Stimulated activated CD4-positive, alpha-beta T cell treated with anti-CD3 and anti-CD28 coated beads, TNF-alpha, amount 100 ng/mL, for 24 hours (primary cell): ENCODE measurements at regions not wholly inside any gene's neighbourhood (a gene's known extent, or its start where the extent isn't known, plus 50 kb on each side); places are given as distances from the start of the nearest gene placed in this dataset.

ENCODE experiments used
- DNase-seq, 3 experiments: peaks; one replicate each; pipeline ENCODE4 v3.0.0-alpha.2; 2020; ENCODE audit warnings: low read depth in 3 of 3

DNA sequence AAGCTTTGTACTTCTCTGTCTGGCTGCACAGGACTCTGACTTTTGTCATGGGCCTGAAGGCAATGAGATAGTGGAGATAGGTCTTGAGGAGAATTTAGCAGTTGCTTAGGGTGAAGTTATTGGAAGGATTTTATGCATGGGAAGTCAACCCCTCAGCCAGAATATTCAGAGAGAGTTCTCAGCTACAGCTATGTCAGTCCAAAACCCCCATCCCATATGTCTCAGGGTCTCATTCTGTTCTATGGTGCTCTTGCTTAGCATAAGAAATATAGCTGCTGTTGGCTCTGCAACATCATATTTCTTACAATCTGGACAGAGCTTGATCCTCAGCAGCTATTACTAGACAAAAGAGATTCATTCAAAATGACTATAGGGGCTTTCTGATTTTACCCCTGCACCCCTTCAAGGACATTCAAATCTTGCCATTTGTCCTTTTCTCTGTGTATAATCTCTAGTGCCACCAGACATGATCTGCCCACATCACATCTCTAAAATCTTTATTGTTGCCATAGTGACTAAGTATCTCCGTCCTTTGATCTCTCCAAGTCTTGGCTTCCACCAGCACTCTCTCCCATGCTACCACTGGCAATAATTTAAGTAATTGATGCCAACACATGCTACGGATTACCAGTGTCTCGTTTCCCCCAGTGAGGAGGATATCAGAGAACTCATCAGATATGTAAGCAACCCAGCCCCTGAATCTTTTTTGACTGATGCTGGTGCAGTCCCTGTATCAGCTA, 327.1 kb upstream of the ISX start:
- no peak for DNase-seq

DNA sequence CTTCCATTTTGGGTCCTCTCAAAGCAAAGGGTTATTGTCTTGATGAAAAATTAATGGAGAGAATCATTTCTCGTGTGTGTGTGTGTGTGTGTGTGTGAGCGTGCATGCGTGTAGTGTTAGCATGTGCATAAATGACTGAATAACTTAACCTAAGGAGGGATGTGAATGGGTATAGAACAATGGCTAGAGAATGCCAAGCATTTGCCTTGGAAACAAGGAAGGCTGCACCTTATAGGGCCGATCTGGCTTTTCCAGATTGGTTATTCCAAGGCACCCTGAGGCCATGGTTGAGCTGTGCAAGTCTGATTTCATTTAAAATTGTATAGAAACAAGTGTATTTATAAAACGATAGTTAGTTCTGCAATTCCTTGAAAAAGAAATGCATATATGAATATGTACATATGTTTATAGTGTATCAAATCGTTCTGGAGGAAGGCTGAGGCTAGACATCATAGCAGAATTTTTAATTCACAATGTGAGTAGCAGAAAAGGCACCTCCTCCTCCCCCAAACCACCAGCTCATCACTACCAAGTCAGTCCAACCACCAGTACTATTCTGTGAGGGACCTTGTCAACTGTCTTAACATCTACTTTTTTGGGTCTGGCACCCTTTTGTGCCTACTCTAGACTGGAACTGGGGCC, 322.7 kb upstream of the ISX start:
- no peak for DNase-seq

DNA sequence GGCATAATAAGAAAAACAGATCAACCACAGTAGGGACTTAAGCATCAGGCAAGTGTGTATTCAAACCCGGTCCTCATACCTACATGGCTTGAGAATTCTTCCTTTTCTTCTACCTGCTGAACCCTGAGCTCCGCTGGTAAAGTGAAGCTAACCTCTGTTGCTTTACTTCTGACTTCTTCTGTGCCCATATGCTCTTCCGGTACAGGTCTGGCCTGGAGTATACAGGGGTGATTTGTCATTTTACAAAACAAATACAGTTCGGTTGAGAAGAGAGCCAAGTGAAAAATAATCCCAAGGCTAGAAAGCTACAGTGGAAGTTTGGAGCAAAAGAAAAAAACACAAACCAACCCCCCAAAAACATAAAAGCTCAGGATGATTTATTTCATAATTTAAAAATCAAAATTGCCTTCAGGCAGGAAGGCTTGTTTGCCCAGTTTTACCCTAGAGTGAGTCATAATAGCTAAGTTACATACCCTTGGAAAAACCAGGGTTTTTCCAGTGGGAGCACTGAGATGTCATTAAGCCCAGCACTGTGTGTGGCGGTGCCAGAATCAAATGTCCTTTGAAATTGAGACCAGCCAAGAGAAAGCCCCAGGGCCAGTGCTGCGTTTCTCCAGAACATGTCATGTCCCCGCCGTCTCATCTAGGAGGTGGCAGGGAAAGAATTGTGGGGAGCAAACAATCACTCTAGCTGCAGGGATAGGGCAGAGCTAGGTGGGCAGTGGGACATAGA, 305.5 kb upstream of the ISX start:
- DNase-seq = no peak

DNA sequence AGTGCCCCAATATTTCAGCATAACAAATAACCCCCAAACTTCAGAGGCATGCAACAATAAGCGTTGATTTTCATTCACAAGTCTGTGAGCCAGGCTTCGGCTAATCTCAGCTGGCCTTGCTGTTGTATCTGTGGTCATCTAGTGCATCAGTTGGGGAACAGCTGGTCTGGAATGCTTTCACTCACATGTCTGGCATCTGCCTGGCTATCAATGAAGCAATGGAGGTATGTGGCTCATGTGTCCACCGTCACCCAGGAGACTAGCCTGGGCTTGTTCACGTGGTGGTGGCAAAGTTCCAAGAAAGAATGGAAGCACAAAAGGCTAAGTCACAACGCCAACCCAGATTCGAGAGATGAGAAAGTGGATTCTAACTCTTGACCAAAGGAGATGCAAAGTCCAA, 304.8 kb upstream of the ISX start:
- no peak for DNase-seq

DNA sequence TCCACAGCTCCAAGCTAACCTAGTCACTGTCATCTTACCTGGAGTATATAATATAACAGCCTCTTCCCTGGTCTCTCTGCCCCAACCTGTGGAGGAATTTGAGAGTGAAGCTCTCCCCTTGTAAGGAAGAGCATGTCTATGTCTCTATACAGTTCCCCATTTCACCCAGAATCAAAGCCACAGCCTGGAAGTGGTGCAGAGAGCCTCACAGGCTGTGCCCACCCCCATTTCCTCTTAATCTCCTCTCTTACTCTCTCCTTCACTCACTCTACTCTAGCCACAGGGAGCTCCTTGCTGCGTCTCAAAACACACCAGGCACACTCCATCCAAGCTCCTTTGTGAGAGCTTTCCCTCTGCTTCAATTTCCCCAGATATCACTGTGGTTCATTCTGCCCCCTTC, 302.5 kb upstream of the ISX start:
- no peak for DNase-seq

DNA sequence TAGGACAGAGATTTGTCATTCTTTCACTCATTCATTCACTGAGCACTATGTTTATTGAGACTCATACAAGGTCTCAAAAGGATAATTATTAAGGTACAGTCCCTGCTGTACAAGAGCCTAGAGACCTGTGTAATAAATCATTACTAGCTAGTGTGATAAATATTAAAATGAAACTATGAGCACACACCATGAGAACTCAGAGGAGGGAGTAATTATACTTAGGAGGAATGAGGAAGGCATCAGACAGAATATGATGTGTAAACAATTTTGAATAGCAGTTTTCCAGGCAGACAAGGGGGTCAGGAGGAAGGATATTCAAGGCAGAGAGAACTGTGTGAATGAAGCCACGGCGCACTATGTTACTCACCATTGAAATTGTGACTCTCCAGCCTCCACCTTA, 300.8 kb upstream of the ISX start:
- DNase-seq = no peak

DNA sequence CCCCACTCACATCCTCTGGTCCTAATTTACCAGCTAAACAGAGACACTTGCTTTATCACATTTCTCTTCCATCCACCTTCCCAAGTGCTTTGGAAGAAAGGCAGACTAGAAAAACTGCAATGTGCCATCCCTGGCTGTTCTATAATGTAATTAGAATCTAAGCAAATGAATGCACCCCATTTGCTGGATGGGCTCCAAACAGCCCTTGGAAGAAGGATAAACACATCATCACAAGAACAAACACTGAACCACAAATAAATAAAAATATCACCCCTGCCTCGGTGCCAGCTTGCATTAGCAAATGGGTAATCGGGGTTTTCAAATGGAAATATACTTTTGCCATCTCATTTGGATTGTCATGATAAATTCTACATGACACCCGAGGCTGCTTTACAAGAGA, 296.6 kb upstream of the ISX start:
- no peak for DNase-seq

DNA sequence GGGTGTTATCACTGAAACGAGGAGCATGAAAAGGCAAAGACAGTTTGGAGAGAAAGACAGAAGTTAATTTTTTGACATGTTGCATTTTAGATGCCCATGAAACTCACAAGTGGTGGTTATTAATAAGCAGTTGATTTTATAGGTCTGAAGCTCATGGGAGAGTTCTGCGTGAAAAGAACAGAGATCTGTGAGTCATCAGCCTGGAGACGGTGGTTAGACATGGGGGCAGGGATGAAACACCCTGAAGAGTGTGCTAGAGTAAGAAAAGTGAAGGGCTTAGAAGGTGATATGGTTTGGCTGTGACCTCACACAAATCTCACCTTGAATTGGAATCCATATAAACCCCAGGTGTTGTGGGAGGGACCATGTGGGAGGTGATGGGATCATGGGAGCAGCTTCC, 289.1 kb upstream of the ISX start:
- no peak for DNase-seq

DNA sequence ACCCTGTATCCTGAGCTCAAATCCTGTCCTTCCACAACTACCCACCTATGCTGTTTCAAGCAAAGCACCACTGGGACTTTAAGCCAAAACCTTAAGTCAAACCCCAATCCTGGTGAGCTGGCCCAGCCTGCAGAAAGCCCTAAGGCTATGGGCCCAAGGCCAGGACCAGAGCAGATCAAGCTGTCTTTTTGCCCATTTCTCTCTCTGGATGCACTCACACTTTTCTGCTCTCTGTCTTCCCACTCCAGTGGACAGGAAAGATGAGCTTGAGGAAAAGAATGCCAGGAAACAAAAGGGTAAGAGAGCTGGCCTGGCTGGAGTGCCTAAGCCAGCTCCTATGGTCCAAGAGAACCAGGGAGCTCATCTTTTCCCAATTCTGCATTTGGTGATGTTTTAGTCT, 284.3 kb upstream of the ISX start:
- DNase-seq = no peak

DNA sequence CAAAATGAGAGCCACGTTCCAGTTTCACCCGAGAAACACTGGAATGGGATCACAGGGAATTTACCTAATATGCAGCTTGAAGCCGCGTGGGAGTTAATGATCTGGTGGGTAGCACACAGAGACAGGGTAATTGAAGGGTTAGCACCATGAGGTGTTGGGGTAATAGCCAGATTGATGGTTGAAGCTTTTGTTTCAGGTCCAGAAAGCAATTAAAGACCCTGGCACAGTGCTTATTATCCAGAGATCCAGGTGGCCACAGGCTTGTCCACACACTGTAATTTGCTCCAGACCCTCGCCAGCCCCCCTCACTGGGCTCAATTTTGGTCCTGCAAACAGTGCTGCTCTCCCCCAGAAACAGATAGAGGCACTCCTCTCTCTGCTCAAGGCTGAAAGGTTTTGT, 282.5 kb upstream of the ISX start:
- DNase-seq = no peak

DNA sequence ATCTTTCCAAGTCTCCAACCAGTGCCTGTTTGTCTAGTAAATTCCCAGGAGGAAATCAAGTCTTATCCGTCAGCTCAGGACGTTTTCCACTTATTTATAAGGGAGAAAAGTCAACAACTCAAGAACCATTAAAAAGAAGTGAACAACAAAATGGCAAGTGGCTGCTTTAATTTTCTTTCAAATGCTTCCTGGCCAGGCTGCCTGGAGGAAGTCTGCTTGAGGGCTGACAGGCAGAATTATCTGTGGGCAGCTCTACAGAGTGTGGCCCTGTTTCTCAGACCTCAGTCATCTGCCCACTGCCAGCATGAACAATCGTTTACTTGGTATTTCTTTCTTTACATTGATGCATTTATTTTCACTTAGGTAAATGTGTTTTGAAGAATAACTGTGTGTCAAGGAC, 281.9 kb upstream of the ISX start:
- no peak for DNase-seq

DNA sequence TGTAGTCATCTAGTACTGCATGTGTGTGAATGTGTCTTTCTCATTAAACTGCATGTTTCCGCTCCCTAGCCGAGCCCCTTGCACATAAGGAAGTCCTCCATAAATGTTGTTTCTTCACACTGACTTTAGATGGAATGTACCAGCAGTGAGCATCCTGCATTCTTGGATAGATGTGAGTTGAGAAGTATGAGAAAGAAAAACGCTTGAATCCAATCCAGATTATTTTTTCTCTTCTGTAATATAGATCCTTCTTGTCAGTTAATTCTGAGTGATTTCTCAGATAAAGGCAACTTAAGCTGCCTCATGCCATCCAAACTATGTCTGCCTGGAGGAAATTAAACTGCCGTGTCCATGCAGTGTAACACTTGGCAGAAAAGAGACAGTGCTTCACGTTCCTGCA, 268.1 kb upstream of the ISX start:
- DNase-seq = no peak

DNA sequence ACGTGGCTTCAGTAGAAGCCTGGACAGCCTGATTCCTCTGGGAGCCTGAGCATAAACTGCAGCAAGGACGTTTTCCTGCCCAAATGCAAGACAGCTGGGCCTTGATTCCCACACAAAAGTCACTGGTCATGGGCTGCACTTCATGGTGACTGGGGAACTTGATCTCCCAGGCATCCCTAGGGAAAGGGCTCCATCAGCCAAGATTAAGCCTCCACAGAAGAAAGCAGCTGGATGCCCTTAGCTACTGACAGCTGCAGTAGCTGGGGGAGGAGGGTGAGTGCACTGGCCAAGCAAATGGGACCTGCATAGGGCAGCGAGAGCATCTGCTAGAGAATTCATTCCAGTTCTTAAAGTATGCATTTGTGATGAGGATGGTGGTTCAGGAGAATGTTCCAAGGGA, 267.4 kb upstream of the ISX start:
- no peak for DNase-seq

DNA sequence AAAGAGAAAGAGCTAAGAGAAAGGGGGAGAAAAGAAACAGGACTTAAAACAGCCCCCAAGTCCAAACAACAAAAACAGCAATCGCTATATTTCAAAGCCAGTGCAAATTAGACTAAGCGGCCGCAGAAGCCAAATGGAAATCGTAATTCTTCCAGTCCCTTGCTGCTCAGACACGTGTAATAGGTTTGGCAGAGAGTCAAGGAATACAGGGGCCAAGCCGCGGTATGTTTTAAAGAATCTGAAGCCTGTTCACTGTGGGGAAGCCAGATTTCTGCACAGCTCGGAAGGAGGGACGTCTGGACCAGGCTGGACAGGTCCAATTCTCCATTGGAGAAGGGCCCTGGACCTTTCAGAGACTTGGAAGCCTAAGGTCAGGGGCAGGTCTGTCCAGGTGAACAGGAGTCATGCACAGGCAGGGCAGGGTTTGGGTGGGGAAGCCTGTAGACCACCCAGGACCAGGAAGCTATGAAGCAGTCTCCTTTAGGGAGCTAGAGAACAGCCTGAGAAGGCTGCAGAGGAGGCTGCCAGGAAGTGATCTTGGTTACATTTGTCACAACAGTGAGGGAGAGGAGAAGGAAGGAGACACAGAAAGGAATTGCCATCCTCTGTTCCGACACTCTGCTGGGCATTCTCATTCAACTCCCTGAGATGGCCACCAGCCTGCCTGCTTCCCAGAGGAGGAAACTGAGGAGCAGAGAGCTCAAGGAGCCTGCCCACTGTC, 265.5 kb upstream of the ISX start:
- DNase-seq = no peak

DNA sequence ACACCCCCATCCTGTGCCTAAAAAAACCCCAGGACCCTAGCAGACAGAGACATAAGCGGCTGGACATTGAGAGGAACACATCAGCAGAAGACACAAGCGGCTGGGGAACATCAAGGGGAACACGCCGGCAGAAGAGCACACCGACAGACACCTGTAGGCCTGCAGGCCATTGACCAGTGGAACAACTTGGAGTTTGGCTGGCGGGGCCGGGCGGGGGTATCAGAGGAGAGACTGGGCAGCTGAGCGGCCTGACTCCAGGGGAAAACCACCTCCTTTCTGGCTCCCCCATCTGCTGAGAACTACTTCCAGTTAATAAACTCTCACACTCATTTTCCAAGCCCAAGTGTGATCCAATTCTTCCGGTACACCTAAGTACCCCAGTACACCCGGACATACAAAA, 264.7 kb upstream of the ISX start:
- DNase-seq = no peak

DNA sequence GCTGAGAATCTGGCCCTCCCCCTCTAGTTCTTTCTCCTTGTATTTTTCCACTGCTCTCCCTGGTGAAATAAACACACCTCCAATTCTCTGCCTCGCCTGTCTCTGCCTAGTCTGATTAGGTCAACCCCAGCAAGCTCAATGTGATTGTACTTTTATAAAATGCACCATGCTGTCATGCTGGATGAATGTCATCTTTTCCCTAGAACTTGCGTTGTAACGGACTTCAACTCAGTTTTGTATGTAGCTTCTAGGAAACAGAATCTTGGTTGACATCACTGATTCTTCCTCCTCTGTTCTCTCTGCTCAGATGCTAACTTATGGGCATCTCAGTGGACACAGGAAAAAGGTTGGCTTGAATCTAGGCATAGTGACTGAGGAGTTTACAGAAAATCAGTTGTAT, 261.9 kb upstream of the ISX start:
- DNase-seq = no peak

DNA sequence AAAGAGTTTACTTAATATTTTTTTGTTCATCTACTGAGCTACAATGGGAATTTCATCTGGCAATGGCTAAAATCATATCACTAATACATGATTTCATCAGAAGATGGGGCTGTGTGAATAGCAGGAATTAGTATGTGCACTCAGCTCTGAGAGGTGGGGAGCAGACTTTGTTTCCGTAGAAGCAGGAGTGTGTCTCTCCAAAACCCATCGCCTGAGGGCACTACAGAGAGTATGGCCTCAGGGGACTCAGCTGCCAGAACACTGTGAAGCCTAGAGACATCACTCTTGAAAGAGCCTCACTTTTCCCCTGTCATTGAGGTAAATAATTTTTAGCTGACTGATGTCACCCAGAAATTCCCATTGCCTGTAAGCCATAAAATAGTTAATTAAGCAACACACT, 261.4 kb upstream of the ISX start:
- no peak for DNase-seq

DNA sequence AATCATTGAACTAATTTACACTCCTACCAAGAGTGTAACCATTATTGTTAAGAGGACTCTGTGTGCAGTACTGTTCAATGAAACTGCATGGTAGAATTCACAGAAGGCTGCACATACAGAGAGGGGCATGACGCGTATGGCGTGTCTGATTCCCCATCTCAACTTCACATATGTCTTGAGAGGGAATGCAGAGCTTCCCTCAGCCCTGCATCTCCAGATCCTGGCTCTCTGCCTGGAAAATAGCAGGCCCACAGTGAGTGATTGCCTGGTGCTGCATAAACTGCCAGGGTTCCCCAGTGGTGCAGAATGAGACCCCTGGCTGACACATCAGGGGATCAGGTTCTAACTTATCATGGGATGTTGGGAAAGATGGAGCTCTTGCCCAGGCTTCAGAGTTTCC, 260.2 kb upstream of the ISX start:
- no peak for DNase-seq

DNA sequence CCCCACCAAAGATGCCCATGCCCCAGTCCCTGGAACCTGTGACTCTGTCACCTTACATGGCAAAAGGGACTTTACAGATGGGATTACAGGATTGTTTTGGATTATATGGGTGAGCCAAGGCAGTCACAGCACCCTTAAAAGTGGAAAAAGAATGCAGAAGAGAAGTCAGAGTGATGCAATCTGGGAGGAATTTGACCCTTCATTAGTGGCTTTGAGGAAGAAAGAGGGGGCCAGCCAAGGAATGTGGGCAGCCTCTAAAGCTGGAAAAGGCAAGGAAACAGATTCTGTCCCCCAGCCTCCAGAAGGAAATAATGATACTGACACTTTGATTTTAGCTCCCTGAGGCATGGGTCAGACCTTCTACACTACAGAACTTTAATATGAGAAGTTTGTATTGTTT, 257.3 kb upstream of the ISX start:
- no peak for DNase-seq

DNA sequence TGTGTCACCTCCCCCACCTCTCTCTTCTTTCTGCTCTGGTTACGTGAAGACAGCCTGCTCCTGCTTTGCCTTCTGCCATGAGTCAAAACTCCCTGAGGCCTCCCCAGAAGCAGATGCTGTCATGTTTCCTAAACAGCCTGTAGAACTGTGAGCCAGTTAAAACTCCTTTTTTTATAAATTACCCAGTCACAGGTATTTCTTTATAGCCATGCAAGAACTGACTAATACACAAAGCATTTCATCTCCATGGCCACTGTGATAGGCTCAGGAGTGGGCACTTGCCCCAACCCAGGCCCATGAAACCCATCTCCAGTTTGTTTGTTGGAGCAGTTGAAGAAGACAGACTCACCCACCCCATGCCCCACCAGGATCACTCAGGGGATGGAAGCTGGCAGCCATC, 253.3 kb upstream of the ISX start:
- no peak for DNase-seq

DNA sequence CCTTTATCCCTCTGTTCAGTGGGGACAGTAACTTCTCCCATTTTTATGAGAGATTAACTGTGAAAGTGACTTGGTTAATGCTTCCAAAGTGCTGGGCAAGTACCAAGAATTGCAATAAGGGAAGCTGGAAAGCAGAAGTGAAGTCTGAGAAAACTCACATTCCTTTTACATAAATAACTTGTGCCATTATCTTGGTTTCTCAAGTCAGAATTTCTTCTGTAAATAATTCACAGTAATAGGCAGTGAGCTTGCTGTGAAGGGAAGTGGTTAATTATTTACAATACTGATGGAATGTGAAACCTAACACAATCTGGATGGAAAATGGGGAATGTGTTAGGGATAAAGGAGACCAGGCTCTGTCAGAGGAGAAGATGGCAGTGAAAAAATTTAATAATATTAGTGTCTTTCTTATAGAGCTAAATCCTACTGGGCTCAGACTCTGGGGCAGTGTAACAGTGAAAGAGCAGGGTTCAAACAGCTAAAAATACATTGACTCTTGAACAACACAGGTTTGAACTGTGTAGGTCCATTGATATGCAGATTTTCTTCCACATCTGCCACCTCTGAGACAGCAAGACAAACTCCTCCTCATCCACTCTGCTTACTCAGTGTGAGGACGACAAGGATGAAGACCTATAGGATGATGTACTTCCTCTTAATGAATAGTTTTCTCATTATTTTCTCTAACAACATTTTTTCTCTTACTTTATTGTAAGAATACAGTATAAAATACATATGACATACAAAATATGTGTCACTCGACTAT, 251.5 kb upstream of the ISX start:
- no peak for DNase-seq

DNA sequence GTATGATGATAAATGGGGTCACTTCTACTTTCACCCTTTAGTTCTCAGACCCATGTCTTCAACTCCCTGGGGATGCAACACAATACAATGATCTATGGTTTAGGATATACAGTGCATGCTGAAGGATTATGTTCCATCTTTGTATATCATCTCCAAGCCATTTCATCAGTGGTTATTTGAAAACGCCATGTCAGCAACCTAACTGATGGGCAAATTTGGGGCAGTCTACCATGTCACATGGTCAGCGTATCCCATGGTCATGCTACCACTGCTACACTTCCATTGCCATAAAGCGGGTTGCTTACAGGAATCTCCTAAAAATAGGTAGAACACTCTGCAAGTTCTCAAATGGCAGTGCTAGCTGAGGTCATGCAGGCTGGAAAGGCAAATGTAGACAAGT, 236.5 kb upstream of the ISX start:
- no peak for DNase-seq
